Parathyroid adenoma (tissue), 2 donors: ENCODE measurements at regions not wholly inside any gene's neighbourhood (a gene's known extent, or its start where the extent isn't known, plus 50 kb on each side); places are given as distances from the start of the nearest gene placed in this dataset.

Experiments
- H2AFZ ChIP-seq: fragments of 300-600 bp; sonication (generic); one replicate; pipeline ENCODE4 v1.7.0; 2017; ENCODE audit warnings: antibody characterized with exemption, mild to moderate bottlenecking
- H3K27ac ChIP-seq: fragments of 300-600 bp; sonication (generic); one replicate; pipeline ENCODE4 v1.7.0; 2017
- H3K27me3 ChIP-seq: fragments of 300-600 bp; sonication (generic); one replicate; pipeline ENCODE4 v1.7.0; 2017; ENCODE audit warnings: low read length; ENCODE audit not compliant: control insufficient read depth, insufficient read depth
- H3K36me3 ChIP-seq: fragments of 300-600 bp; sonication (generic); one replicate; pipeline ENCODE4 v1.7.0; 2017; ENCODE audit warnings: low read length; ENCODE audit not compliant: control insufficient read depth, insufficient read depth
- H3K4me1 ChIP-seq: fragments of 300-600 bp; sonication (generic); one replicate; pipeline ENCODE4 v1.7.0; 2017; ENCODE audit warnings: control low read depth
- H3K4me2 ChIP-seq: fragments of 300-600 bp; sonication (generic); one replicate; pipeline ENCODE4 v1.7.0; 2017; ENCODE audit warnings: low read length
- H3K4me3 ChIP-seq: fragments of 300-600 bp; sonication (generic); one replicate; pipeline ENCODE4 v1.7.0; 2017; ENCODE audit warnings: low read depth, low read length
- H3K79me2 ChIP-seq: fragments of 300-600 bp; sonication (generic); one replicate; pipeline ENCODE4 v1.7.0; 2017; ENCODE audit warnings: control low read depth
- H3K9ac ChIP-seq: fragments of 300-600 bp; sonication (generic); one replicate; pipeline ENCODE4 v1.7.0; 2017; ENCODE audit warnings: mild to moderate bottlenecking
- H3K9me3 ChIP-seq: fragments of 300-600 bp; sonication (generic); one replicate; pipeline ENCODE4 v1.7.0; 2017; ENCODE audit warnings: low read length; ENCODE audit not compliant: control insufficient read depth
- TF ChIP-seq, protein P1 (sequence below): fragments of 300-600 bp; sonication (generic); IDR thresholded peaks from one replicate; pipeline ENCODE4 v1.7.0; 2017; ENCODE audit warnings: antibody characterized with exemption, mild to moderate bottlenecking
- donor health status: primary hyperparathyroidism.

DNA sequence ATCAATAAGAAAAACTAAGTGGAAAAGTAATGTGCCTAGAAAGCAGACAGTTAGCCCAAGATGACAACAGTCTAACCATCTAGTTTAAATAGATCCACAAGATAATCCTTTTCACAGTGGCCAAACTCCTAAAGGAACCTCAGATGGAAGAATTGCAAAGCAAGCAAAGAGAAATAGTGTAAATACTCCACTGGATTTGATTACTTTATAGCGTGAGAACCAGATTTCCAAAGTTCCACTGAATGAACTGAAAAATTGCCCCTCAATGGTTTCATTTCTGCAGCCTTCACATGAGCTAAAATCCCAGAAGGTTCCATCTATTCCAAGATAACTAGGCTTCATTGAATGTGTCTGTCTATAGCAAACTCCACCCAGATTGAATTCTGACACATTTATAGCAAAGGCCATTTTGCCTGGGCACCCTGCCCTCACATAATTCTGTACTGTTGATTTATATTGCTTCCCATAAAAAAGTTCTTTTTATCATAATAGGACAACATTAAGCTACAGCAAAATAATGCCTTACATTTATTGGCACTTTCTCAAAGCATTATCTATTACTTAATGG lies 129.7 kb upstream of the THBS1 start:
- Histone ChIP-seq H3K36me3 (no peaks in the 10 kb centered on the region), H3K79me2 (no peaks in the 10 kb centered on the region), H3K27me3 (no peaks in the 10 kb centered on the region), H3K4me2 (no peak overlapping the region), H3K4me3 (no peak overlapping the region), H3K9ac (no peak overlapping the region), H3K27ac (no peak overlapping the region), H3K9me3 (no peaks in the 10 kb centered on the region), H3K4me1 (no peaks in the 10 kb centered on the region), H2AFZ (no peak overlapping the region)
- TF ChIP-seq, protein P1, sequence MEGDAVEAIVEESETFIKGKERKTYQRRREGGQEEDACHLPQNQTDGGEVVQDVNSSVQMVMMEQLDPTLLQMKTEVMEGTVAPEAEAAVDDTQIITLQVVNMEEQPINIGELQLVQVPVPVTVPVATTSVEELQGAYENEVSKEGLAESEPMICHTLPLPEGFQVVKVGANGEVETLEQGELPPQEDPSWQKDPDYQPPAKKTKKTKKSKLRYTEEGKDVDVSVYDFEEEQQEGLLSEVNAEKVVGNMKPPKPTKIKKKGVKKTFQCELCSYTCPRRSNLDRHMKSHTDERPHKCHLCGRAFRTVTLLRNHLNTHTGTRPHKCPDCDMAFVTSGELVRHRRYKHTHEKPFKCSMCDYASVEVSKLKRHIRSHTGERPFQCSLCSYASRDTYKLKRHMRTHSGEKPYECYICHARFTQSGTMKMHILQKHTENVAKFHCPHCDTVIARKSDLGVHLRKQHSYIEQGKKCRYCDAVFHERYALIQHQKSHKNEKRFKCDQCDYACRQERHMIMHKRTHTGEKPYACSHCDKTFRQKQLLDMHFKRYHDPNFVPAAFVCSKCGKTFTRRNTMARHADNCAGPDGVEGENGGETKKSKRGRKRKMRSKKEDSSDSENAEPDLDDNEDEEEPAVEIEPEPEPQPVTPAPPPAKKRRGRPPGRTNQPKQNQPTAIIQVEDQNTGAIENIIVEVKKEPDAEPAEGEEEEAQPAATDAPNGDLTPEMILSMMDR: no peak

DNA sequence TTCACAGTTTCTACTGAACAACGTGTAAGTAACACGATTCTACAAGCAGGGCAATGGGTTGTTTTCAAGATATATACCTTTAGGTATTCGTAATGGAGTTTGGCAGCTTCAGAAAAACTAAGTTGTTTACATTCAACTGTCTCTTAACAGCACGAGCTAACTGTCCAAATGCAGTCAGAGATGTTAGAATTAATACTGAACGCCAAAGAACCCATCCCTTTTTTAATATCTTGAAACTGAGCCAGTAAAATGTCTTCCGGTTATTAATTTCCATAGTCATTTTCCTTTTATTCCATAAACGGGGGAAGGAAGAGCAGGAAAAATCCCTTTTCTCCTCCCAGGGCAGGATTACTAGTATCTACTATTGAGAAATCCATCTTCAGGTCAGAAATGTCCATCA lies 129.0 kb upstream of the THBS1 start:
- no peak overlapping the region for H3K4me3 ChIP-seq

DNA sequence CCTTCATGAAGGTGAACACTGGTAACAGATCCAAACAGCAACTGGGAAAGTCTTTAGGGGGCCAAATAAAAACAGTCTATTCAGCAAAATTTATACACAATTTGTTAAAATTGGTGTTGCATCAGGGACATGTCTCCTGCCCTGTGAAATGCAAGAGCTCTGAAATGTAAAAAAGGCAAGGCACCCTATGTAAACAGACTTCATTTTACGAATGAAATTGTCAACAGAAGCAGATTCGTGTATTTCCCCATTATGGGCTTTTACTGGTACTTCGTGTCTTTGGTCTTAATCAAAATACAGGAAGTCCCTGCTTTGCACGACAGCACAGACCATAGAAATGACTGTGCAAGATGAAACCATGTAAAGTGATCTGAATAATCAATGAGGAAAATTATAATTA lies 127.3 kb upstream of the THBS1 start:
- Histone ChIP-seq H3K79me2 (no peaks in the 10 kb centered on the region), H3K27me3 (no peaks in the 10 kb centered on the region), H3K36me3 (no peaks in the 10 kb centered on the region), H3K27ac (no peak overlapping the region), H2AFZ (no peak overlapping the region), H3K4me1 (no peaks in the 10 kb centered on the region), H3K9ac (no peak overlapping the region), H3K4me3 (no peak overlapping the region), H3K9me3 (no peaks in the 10 kb centered on the region), H3K4me2 (no peak overlapping the region)
- TF ChIP-seq, protein P1: no peak

More for the DNA sequence above, 129.0 kb upstream of the THBS1 start:
- no peak overlapping the region for H3K9ac ChIP-seq
- H3K27me3 ChIP-seq: no peaks in the 10 kb centered on the region
- no peak overlapping the region for H3K4me2 ChIP-seq
- H3K9me3 ChIP-seq: no peaks in the 10 kb centered on the region
- H2AFZ ChIP-seq: no peak overlapping the region
- TF ChIP-seq, protein P1: no peak
- no peaks in the 10 kb centered on the region for H3K79me2 ChIP-seq
- no peaks in the 10 kb centered on the region for H3K4me1 ChIP-seq
- H3K27ac ChIP-seq: no peak overlapping the region
- H3K36me3 ChIP-seq: no peaks in the 10 kb centered on the region

DNA sequence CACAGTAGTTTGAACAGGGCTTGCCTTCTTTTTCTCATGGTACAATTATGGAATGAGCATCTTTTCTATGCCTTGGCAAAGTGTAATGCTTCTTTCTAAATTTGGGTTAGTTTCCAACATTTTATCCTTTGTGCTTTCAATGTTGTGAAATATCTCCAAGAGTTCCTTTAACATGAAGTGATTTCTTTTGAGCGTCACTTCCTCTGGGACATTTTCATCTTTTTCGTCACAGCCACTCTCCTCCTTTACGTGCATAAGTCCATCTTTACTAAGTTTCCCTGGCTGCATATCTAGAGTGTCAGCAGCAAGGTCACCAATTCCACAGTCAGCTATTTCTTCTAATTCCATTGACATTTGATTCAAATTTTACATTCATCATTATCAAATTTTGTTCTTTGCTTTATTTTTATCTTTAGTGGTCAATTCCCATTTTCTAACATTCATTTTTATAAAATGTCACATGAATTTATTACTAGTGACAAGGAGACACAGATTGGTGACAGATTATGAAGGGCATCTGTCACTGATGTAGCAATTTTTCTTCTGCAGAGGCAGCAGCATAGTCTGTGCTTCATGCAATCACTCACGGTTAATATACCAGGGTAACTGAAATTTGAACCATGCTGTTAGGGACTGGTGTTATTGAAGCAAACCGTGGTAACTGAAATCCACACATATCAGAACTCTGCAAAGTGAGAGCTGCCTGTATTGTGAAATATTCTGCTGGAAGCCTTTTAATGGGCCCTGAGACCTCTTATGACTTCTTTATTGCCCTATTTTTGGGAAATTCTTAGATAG lies 126.5 kb upstream of the THBS1 start:
- Histone ChIP-seq H2AFZ (no peak overlapping the region), H3K9me3 (no peaks in the 10 kb centered on the region), H3K27ac (no peak overlapping the region), H3K9ac (no peak overlapping the region), H3K4me3 (no peak overlapping the region), H3K27me3 (no peaks in the 10 kb centered on the region), H3K79me2 (no peaks in the 10 kb centered on the region), H3K4me2 (no peak overlapping the region), H3K4me1 (no peaks in the 10 kb centered on the region), H3K36me3 (no peaks in the 10 kb centered on the region)
- TF ChIP-seq, protein P1: no peak
